Stimulated activated CD8-positive, alpha-beta memory T cell treated with anti-CD3 and anti-CD28 coated beads, Interleukin-15, amount 100 ng/mL, for 1 hour (primary cell): ENCODE measurements at regions not wholly inside any gene's neighbourhood (a gene's known extent, or its start where the extent isn't known, plus 50 kb on each side); places are given as distances from the start of the nearest gene placed in this dataset.

Source experiments
- DNase-seq: peaks from one replicate; pipeline ENCODE4 v3.0.0-alpha.2; 2020; ENCODE audit warnings: low read depth

GRCh38 chr2:71864085-71864484, 283.6 kb downstream of the CYP26B1 start:
- no peak for DNase-seq

- DNase-seq = no peak
Observed at GRCh38 chr2:71863396-71863795, 284.3 kb downstream of the CYP26B1 start.

GRCh38 chr2:71862921-71863320, 284.7 kb downstream of the CYP26B1 start:
- DNase-seq = no peak

- DNase-seq = no peak
Observed at GRCh38 chr2:71861186-71862160, 286.2 kb downstream of the CYP26B1 start.

- no peak for DNase-seq
Observed at GRCh38 chr2:71860381-71860926, 287.2 kb downstream of the CYP26B1 start.

- no peak for DNase-seq
Observed at GRCh38 chr2:71859211-71859847, 288.3 kb downstream of the CYP26B1 start.

- no peak for DNase-seq
Observed at GRCh38 chr2:71858071-71858470, 289.6 kb downstream of the CYP26B1 start.

GRCh38 chr2:71857636-71858035, 290.0 kb downstream of the CYP26B1 start:
- no peak for DNase-seq

- DNase-seq = no peak
Observed at GRCh38 chr2:71856773-71857525, 290.7 kb downstream of the CYP26B1 start.

- no peak for DNase-seq
Observed at GRCh38 chr2:71853858-71854257, 293.8 kb downstream of the CYP26B1 start.

- DNase-seq = no peak
Observed at GRCh38 chr2:71852141-71852711, 295.4 kb downstream of the CYP26B1 start.

- DNase-seq = no peak
Observed at GRCh38 chr2:71851094-71851750, 296.4 kb downstream of the CYP26B1 start.

- no peak for DNase-seq
Observed at GRCh38 chr2:71850306-71850801, 297.3 kb downstream of the CYP26B1 start.

GRCh38 chr2:71849607-71850305, 297.9 kb downstream of the CYP26B1 start:
- no peak for DNase-seq

GRCh38 chr2:71849111-71849510, 298.6 kb downstream of the CYP26B1 start:
- DNase-seq = no peak

- DNase-seq = no peak
Observed at GRCh38 chr2:71846669-71847291, 300.9 kb downstream of the CYP26B1 start.

GRCh38 chr2:71846072-71846471, 301.6 kb downstream of the CYP26B1 start:
- DNase-seq = no peak

GRCh38 chr2:71844967-71845366, 302.7 kb downstream of the CYP26B1 start:
- no peak for DNase-seq

GRCh38 chr2:71843391-71843850, 304.2 kb downstream of the CYP26B1 start:
- DNase-seq = no peak

GRCh38 chr2:71842744-71843143, 304.9 kb downstream of the CYP26B1 start:
- DNase-seq = no peak
